ENCODE measurements at regions not wholly inside any gene's neighbourhood (a gene's known extent, or its start where the extent isn't known, plus 50 kb on each side); places are given as distances from the start of the nearest gene placed in this dataset.

DNA sequence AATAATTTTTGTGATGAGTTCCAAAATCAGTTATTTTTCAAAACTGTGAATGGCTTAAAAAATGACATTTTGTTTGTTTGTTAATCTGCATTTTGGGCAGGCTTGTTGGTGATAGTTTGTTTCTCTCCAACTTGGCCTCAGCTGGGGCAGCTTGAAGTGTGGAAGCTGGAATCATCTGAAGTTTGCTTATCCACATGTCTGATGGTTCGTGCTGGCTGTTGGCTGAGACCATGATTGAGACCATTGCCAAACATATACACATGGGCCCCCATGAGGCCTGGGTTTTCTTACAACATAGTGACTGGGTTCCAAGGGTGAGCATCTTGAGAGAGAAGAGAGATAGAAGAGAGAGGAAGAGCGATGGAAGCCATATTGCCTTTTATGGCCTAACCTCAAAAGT, 201.2 kb downstream of the NDFIP2 start:
- no peak for DNase-seq

GRCh38 chr13:79681069-79681468, 200.1 kb downstream of the NDFIP2 start:
- no peak for DNase-seq

GRCh38 chr13:79680485-79680884, 199.5 kb downstream of the NDFIP2 start:
- no peak for DNase-seq

DNA sequence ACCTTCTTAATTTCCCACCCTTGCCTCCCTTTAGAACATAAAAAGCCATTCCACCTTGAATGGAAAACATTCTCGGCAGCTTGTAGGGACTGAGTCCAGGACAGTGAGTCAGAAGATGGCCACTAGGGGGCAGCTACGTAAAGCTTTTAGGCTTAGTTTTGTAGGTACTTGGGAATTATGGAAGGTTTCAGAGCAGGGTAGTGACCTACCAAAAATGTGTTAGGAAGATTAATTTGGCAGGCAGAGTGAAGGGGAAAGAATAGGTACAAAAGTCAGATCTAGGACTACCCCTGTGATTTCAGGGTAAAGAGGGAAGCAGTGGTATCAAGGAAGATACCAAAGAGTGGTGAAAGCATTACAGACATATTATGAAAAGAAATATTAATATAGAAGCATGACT, 198.4 kb downstream of the NDFIP2 start:
- DNase-seq, result peak; percentile 38

DNA sequence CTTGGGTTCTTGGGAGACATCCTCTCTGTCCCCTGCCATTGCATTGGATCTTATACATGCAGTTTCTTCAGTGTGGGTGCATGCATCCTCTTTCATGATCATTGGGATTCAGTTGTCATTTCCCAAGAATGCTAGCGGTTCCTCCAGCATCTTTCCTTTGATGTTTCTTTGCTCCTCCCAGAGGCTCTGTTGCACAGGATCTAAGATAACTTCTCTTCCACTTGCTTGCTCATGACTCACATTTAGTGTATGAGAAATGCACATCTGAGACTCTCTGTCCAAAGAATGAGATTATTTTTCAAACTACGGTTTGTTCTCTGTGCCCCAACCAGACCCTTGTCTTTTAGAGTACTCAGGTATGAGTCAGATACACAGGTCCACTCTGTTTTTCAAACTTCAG, 197.1 kb downstream of the NDFIP2 start:
- DNase-seq, result no peak

DNA sequence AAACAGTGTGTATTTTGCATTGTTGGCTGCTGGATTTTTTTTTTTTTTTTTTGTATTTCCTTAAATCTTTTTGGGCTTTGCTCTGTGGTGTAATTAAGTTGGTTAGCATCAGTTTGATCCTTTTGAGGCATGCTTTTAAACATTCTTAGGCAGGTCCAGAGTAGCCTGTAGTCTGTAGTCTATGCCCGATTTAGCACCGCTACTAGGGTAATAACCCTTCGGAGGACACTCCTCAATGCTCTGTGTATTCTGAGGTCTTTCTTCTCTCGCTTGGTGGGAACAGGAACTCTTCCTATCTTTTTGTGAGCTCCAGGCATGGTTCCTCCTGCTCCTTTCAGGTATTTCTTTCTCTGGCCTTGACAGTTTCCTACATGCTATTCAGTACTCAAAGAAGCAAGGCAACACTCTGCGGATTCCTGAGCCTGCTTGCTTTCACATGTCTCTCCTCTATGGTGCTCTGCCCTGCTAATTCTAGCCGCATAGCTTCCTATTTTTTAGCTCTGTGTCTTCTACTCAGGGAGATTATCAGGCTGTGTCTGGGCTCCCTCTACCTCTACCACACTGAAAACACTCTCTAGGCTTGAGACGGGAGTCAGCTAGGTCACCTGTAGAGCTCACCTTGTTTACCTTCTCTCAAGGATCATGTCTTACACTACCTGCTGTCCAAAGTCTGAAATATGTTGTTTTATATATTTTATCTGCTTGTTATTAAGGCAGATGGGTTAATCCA, 195.1 kb downstream of the NDFIP2 start:
- DNase-seq, result no peak

DNA sequence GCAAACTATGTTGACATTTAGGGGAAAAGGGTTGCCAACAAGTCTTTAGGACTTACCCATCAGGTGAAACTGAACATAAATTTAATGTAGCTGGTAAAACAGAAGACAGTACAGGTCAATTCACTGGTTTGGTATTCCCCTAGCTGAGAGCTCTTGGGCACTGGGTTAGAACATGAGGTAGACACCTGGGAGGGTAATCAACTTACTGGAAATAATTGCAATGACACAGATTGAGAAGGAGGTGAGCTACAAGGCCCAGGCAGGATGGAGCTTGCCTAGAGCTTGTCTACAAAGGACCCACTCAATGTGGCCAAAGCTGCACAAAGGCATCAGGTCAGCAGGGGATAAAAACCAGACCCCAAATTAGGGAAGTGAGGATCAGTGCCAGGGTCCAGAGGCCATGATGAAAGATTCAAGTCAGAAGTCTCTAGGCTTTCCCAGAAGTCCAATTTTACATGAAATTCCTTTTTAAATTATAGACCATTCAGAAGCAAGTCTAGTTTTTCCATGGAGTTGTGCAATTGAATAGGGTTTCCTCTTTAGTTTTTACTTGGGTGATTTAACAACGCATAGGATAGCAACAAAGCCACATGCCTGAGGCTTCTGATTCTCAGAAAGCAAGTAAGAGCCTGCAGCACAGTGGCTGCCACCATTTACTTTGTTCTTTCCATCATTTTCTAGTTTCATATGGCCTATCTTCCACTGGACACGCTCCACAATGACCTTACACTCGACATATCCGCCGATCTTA, 194.0 kb downstream of the NDFIP2 start:
- DNase-seq, result no peak

- no peak for DNase-seq
Observed at GRCh38 chr13:79673993-79674377, 193.0 kb downstream of the NDFIP2 start.

- DNase-seq, result no peak
Observed at GRCh38 chr13:79673310-79673992, 192.5 kb downstream of the NDFIP2 start.

- DNase-seq, result no peak
Observed at GRCh38 chr13:79671420-79671819, 190.5 kb downstream of the NDFIP2 start.

DNA sequence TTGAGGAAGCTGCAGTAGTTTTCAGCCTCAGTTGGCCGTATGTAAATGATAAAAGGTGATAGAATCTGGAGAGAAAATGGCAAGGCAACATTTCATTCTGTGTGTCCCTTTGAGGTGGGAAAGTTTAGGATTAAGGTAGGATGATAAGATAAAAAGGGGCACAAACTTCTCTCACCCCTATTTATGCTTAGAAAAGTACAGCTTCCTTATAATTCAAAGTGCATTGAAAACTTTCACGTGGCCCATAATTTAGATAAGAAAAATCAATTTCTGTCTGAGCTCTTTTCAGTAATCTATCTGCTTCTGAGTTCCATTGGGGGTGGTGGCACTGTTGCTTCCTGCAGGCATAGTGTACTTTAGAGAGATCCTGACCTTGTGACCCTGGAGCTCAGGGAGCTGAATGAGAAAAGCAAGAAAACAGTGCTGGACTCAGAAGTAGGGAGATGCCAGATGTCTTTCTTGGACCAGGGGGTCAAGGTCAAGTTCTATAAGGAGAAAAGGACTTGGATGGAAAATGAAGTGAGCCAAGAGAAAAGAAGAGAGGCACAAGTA, 187.3 kb downstream of the NDFIP2 start:
- no peak for DNase-seq

- no peak for DNase-seq
Observed at GRCh38 chr13:79667771-79668170, 186.8 kb downstream of the NDFIP2 start.

GRCh38 chr13:79663977-79664636, 183.2 kb downstream of the NDFIP2 start:
- DNase-seq, result no peak

GRCh38 chr13:79663435-79663834, 182.5 kb downstream of the NDFIP2 start:
- DNase-seq, result no peak

DNA sequence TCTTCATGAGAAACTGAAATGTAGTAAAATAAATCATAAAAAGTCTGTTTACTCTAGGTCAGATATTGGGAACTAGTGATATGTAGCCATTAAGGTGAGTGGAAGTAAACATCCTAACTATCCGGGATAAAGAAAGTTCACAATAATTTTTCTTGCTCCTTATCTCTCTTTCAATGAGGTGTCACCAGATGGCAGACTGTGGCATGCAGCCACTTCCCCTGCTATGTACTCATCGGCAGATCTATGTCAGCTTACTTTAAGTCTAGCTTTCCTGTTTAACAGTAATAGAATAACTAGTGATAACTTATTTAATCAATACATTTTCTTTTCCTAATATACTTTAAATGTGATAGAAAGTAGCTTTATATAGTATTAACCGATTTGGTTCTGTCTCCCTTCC, 181.9 kb downstream of the NDFIP2 start:
- DNase-seq, result peak; percentile 8

GRCh38 chr13:79660361-79660760, 179.4 kb downstream of the NDFIP2 start:
- DNase-seq, result no peak

DNA sequence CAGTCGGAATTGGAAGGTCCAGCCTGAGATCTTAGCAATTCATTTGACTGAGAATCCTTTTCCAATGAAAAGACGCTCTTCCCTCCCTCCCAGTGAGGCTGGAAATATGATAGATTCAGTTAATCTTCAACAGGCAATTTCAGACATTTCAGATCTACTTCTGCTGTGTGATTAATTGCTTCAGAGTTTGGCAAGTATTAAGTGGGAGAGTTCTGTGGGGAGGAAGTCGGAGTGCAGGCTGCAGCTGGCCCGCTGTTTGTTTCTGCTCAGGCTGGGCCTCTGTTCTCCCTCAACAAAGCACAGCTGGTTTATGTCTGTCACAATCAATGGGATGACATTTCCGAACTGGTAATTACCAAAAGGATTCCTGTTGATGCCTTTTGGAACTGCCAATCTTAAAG, 178.2 kb downstream of the NDFIP2 start:
- peak; percentile 54 for DNase-seq

- DNase-seq, result no peak
Observed at GRCh38 chr13:79658333-79658975, 177.5 kb downstream of the NDFIP2 start.

- DNase-seq, result no peak
Observed at GRCh38 chr13:79655509-79655908, 174.6 kb downstream of the NDFIP2 start.

GRCh38 chr13:79654520-79654919, 173.6 kb downstream of the NDFIP2 start:
- DNase-seq, result no peak

DNA sequence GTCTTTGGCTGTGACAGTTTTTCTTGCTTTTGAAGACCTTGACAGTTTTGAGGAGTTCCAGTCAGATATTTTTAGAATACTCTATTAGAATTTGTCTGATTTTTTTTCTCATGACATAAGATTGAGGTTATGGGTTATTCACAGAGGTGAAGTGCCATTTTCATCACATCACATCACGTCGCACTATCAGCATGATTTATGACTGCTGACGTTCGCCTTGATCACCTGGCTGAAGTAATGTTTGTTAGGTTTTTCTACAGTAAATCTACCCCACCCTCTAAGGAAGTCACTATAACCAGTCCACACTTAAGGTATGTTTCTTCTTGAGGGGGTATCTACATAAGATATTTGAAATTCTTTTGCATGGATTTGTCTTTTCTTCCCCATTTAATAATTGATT, 169.7 kb downstream of the NDFIP2 start:
- no peak for DNase-seq

GRCh38 chr13:79648191-79648590, 167.2 kb downstream of the NDFIP2 start:
- no peak for DNase-seq

GRCh38 chr13:79647533-79647932, 166.6 kb downstream of the NDFIP2 start:
- no peak for DNase-seq
